ENCODE measurements at regions not wholly inside any gene's neighbourhood (a gene's known extent, or its start where the extent isn't known, plus 50 kb on each side); places are given as distances from the start of the nearest gene placed in this dataset.

GRCh38 chr2:151197184-151198108 lies 64.2 kb downstream of the RBM43 start:
- DNase-seq (ENCODE audit: low read depth in 2 of 2), result no peak

- no peak for DNase-seq (ENCODE audit: low read depth in 2 of 2)
Observed at GRCh38 chr2:151193576-151193975, 68.1 kb downstream of the RBM43 start.

GRCh38 chr2:151192681-151193080 lies 69.0 kb downstream of the RBM43 start:
- DNase-seq (ENCODE audit: low read depth in 2 of 2), result no peak

GRCh38 chr2:151191001-151191400 lies 70.7 kb downstream of the RBM43 start:
- DNase-seq (ENCODE audit: low read depth in 2 of 2), result no peak

GRCh38 chr2:151189125-151189524 lies 72.5 kb downstream of the RBM43 start:
- no peak for DNase-seq (ENCODE audit: low read depth in 2 of 2)

- no peak for DNase-seq (ENCODE audit: low read depth in 2 of 2)
Observed at GRCh38 chr2:151186011-151186410, 75.7 kb downstream of the RBM43 start.

GRCh38 chr2:151182899-151183809 lies 78.5 kb downstream of the RBM43 start:
- no peak for DNase-seq (ENCODE audit: low read depth in 2 of 2)

- DNase-seq (ENCODE audit: low read depth in 2 of 2), result no peak
Observed at GRCh38 chr2:151182396-151182795, 79.3 kb downstream of the RBM43 start.

GRCh38 chr2:151181524-151181923 lies 80.1 kb downstream of the RBM43 start:
- DNase-seq (ENCODE audit: low read depth in 2 of 2), result no peak

GRCh38 chr2:151180123-151180522 lies 81.5 kb downstream of the RBM43 start:
- no peak for DNase-seq (ENCODE audit: low read depth in 2 of 2)

GRCh38 chr2:151178207-151178606 lies 83.5 kb downstream of the RBM43 start:
- DNase-seq (ENCODE audit: low read depth in 2 of 2), result no peak

GRCh38 chr2:151177756-151178155 lies 83.9 kb downstream of the RBM43 start:
- no peak for DNase-seq (ENCODE audit: low read depth in 2 of 2)

- no peak for DNase-seq (ENCODE audit: low read depth in 2 of 2)
Observed at GRCh38 chr2:151176661-151177060, 85.0 kb downstream of the RBM43 start.

GRCh38 chr2:151175864-151176263 lies 85.8 kb downstream of the RBM43 start:
- DNase-seq (ENCODE audit: low read depth in 2 of 2), result no peak

- DNase-seq (ENCODE audit: low read depth in 2 of 2), result no peak
Observed at GRCh38 chr2:151174127-151174526, 87.5 kb downstream of the RBM43 start.

- no peak for DNase-seq (ENCODE audit: low read depth in 2 of 2)
Observed at GRCh38 chr2:151171186-151171585, 90.5 kb downstream of the RBM43 start.

- no peak for DNase-seq (ENCODE audit: low read depth in 2 of 2)
Observed at GRCh38 chr2:151166410-151166809, 95.3 kb downstream of the RBM43 start.

GRCh38 chr2:151165105-151165684 lies 96.5 kb downstream of the RBM43 start:
- DNase-seq (ENCODE audit: low read depth in 2 of 2), result no peak

GRCh38 chr2:151161821-151162551 lies 99.7 kb downstream of the RBM43 start:
- DNase-seq (ENCODE audit: low read depth in 2 of 2), result no peak

- no peak for DNase-seq (ENCODE audit: low read depth in 2 of 2)
Observed at GRCh38 chr2:151159109-151159662, 102.5 kb downstream of the RBM43 start.

Measured in stimulated activated CD4-positive, alpha-beta T cell treated with anti-CD3 and anti-CD28 coated beads, Interleukin-12 subunit alpha, Interleukin-12 subunit beta, amount 100 ng/mL, for 24 hours (primary cell).